GM18520 (cell line): ENCODE measurements at regions not wholly inside any gene's neighbourhood (a gene's known extent, or its start where the extent isn't known, plus 50 kb on each side); places are given as distances from the start of the nearest gene placed in this dataset.

ENCODE experiments used
- ATAC-seq: cut with Tn5 transposase; IDR thresholded peaks from one replicate; pipeline ENCODE4 v1.9.1; 2021; ENCODE audit not compliant: unreplicated experiment

DNA sequence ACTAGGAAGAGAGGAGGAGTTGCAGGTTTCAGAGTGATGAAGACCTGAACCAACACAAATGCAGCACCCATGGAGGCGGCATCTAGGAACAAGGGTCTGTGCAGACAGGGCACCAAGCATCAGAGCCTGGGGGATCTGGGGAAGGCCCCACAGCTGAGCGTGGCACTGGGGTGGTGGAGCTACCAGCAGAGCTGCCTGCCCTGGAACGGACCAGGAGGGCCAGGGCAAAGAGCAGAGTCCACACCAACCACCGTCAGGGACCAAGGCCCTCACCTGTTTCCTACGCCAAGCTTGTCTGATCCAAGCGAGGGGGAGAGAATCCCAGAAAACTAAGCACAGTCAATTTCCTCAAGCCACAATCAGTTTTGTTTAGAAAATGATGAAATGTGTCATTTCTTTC lies 79.0 kb upstream of the SYT6 start:
- no peak for ATAC-seq

DNA sequence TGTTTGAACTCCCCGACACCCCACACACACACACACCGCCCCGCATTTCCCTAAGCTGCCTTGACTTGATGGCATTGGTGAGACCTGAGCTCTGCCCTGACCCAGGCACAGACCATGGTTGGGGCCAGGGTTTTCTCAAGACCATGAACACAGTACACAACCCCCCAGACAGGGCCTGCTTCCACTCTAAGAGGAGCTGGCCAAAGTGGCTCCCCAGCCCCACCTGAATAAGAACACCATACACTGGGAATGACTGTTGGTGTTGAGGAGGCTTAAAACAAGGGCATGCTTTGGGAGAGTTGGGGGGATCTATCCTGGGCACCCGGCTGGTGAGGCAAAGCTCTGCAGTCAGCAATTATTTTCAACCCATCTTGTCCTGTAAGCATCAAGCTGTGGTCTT lies 77.6 kb upstream of the SYT6 start:
- no peak for ATAC-seq

DNA sequence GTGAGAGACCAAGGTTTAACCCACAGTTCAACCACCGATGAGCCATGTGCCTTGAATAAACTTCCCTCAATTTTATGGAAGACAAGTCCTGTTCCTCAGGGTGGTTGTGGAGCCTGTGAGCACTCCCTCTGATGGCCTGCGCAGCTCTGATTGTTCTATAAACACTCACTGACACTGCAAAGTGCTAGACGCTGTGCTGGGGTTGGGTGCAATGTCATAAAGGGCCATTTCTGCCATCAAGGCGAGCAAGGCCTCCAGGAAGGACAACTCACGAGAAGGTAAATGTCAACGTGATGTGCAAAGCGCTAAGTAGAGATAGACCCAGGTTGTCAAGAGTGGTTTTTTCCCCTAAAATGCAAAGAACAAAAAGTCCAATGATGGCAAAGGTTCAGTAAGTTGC lies 75.7 kb upstream of the SYT6 start:
- ATAC-seq, result no peak

DNA sequence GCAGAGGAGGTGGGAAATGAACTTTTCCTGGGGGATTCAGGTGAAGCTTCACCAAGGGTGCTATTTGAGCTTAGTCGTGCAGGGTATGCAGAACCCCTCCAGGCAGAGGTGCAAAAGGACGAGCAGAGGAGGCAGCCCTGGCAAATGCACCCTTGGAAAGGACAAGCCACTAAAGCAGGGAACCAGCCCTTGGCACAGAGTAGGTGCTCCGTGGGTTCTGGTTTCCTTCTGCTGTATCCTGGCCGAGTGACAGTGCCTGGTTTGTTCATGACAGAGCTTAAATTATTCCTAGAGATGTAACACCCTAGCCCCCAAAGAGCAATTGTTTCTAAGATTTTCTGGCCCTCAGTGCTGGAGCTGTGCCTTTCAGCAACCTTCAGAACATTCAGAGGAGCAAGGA lies 73.4 kb upstream of the SYT6 start:
- ATAC-seq, result no peak

DNA sequence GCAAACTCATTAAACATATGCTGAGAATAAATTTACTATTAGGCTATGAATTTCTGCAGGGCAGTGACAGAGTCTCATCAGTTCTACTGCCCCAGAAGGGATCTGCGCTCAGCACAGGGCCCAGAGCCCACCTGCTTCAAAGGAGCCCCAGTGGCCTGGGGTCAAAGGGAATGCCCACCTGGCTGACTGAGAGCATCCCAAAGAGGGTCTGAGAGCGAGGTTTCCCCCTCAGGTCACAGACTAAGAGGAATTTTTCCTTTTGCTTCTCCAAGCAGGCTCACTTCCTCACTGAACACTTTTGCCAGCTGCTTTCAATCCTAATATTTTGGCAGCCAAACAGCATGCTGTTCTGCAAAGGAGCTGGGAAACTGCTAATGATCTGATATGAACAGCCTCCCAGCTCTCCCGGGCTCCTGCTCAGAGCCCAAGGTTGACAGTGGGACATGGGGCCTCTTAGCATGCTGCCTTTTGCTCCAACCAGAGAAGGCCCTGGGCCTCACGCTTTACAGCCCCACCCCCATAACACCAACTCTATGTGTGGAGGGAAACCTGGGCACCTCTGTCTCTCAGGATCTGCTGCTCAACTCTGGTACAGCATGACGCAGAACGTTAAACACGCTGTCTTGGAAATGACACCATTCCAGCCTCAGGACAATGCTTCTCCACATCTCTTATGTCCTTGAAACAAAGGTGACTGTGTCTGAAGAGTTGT lies 70.7 kb upstream of the SYT6 start:
- ATAC-seq, result no peak

DNA sequence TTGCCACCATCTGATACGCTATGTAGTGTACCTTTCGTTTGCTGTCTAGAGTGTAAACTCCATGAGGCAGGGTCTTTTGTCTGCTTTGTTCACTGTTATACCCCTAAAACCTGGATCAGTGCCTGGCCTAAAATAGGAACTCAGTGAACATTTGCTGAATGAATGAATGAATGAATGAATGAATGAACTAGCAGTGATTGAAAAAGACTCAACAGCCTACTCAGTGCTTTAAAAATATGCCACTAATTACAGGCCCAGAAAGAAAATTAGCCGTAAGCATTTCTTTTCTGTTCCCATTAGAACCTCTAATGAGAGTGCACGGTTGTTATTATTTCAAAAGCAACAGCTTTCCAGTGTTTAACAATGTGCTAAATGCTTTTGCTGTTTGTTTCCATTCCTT lies 69.3 kb upstream of the SYT6 start:
- ATAC-seq, result no peak

DNA sequence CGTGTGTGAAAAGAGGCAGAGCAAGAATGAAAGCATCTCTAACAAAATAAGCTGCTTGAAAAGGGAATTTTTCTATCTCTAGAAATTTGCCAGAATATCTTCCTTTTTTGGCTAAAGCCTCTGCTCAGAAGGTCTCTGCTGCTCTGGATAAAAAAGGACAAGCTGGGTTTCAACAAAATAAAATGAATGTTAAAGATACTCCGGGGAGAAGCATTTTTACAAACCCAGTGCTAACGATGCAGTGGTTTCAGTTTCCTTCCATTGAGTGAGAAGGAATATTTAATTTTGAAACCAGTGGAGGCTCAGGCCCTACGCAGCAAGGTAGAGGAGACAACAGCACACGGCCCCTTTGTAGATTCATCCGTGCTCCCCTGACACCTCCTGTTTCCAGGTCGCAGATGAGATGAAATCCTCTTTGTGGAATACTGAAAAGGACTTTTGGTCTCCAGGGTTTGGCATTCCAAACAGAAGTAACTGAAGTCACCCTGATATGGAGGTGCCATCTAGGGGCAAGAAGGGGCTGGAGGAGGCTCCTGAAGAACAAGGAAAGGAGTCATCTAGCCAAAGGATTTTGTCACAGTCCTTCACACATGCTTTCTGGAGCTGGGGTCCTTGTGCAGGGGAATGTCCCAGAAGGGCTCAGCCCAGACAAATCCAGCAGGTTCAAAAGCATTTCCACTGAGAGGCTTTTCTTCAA lies 65.7 kb upstream of the SYT6 start:
- no peak for ATAC-seq

DNA sequence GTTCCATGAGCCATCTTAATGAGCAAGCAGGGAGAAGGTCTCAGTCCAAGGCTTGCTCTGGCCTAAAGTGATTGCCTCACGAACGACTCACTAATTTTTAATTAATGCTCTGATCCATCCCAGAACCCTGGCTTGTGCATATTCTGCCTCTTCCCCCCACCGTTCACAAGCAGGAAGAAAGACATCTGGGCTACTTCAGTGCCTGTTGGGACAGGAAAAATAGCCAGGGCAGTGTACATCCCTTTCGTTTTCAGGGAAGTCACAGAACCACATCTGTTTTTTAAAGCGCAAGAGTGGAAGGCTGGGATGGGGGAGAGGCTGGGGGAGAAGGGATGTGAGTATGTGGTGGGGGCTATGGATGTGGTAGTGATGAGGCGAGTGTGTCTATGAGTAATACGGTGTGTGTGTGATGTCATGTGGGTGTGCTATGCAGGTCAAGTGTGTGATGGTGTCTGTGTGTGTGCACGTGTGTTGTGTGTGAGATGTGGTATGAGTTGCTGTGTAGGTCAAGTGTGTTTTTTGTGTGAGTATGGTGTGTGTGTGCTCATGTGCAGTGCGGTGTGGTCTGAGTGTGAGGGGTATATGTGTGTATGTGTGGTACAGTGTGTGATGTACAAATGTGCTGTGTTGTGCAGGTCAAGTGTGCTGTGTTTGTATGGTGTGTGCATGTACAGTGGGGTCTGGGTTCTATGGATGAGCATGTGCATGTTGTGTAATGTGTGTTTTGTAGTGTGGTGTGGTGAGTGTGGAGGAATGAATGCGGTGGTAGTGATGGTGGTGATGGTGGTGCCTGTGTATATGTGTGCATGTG lies 64.9 kb upstream of the SYT6 start:
- ATAC-seq, result no peak

DNA sequence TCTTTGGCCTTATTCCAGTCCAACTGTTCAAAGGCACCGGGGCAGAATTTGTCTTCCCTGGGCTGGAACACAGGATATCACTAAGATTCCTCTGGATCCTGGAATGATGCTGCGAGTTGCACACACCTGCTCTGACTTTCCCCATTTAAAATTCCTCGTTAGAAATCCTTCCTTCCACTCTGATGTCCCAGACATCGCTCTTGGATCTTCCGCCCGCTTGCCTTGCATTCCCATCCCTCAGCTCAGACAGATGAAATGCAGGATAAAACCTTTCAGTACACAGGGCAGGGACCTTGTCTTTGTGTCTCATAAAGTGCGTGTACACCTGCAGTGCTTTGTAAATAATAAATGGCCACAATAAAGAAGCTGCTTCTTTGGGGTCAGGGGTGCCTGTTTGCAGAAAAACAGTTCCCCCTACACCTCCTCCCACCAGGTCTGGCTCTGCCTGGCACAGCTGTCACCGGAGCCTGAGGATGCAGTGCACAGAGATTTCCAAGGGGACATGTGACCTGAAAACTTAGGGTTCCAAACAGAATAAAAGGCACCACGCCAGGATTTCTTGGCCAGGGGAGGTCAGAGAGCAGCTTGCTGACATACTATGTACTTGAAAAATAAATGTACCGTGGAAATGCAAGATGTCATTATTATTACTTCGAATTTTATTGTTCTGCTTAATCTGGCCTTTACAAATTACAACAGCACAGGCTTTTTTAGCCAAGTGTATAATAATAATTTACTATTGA lies 62.9 kb upstream of the SYT6 start:
- ATAC-seq, result no peak

DNA sequence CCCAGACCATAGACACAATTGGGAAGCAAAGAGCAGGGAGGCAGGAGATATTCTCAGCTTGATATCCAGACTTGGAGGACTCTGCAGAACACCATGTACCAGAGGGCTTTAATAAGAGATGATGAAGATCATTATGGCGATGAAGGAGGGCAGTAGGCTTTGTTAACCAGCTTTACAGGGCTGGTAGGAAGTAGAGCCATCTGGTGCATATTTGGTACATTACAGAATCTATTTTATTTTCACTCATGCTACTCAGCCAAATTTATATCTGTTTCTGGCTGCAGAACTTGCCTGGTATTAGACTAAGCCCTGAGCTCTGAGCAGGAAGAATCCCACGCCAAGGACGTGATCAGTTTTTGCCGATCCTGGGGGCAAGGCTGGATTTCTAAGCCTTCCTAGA lies 61.8 kb upstream of the SYT6 start:
- no peak for ATAC-seq

DNA sequence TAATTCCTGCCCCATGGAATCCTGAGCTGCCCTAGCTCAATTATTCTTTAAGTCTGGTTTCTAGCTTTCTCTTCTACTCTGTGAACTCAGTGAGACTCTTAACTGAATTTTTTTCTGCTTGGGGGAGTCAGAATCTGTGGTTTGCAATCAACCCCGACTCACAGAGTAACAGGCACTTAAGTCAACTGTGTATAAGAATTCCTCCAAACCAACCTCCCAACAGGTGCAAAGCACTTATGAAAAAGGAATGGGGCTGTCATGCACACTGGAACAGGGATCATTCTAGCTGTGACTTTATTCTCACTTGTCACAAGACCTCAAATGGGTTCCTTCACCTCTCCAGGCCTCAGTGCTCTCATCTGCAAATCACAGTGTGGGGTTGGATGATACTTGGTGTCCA lies 60.3 kb upstream of the SYT6 start:
- no peak for ATAC-seq

DNA sequence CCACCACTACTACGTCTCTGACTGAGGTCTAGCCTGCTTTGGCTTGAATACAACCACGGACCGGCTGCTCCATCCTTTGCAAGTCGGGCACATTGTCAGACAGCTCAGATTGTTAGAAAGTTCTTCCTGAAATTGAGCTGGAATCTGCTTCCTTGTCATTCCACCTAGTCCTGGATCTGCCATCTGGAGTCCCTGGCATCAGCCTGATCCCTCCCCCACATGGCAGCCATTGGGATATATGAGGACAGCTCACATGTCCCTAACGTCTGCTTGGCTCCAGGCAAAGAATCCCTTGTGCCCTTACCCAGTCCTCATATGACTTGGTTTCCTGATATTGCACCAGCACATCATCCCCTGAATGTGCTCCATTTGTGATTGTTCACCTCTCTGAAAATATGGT lies 56.3 kb upstream of the SYT6 start:
- no peak for ATAC-seq

DNA sequence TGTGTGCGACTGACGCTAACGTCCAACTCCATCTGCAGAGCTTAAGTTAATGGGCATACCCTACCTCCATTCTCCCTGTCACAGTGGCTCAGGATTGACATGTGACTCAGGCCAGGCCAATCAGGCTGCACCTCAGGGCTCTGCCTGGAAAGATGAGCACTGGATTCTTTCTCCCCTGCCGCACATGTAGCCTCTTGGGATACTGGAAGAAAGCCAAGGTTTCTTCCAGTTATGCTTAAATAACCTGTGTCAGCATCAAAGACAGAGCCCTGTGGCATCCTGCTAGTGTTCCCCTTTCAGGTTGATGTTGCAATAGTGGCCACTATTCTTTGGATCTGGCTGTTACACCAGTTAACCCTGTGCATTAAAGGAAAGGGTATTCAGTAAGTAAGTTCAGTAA lies 55.0 kb upstream of the SYT6 start:
- ATAC-seq, result no peak

DNA sequence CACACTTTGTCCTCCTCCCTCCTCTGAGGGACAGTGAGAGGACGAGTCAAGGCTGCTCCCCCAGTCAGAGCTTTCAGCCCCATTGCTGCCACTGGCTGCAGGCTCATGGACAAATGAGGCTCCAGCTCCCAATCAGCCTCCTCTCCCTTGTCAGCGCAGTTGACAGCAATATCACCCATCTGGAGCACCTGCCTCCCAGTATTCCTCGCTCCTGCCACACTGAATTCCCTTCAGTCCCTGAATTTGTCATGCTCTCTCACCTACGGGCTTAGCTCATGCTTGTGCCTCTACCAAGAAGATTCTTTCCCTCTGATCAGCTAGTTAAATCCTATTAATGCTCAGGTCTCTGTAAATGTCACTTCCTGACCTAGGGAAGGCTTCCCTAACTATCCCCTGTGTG lies 54.4 kb upstream of the SYT6 start:
- no peak for ATAC-seq

DNA sequence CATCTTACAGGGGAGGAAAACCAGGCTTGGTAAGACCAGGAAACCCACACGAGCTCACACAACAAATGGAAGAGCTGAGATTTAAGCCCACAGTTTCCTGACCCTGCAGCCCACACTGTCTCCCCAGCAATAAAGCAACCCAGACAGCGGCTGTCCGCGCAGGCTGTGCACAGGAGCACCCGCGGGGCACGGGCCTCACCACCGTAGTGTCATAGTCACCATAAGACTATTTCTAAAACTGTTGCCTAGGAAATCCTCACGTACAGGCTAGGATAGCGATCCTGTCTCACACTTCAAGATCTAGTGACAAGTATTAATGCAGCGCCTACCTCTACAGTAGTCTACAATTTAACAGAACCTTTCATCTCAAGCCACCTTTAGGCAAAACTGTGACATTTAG lies 54.0 kb upstream of the SYT6 start:
- no peak for ATAC-seq

DNA sequence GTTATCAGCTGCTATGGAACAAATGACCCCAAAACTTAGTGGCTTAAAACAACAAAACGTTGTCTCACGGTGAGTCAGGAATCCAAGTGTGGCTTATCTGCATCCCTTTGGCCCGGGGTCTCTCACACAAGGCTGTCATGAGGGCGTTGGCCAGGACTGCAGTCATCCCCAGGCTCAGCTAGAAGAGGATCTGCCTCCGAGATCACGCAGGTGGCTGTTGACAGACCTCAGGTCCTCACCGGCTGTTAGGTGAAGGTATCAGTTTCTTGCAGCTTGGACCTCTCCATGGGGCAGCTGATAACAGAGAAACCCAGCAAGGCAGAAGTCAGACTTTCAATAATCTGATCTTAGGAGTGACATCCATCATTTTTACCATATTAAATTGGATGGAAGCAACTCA lies 52.7 kb upstream of the SYT6 start:
- no peak for ATAC-seq

DNA sequence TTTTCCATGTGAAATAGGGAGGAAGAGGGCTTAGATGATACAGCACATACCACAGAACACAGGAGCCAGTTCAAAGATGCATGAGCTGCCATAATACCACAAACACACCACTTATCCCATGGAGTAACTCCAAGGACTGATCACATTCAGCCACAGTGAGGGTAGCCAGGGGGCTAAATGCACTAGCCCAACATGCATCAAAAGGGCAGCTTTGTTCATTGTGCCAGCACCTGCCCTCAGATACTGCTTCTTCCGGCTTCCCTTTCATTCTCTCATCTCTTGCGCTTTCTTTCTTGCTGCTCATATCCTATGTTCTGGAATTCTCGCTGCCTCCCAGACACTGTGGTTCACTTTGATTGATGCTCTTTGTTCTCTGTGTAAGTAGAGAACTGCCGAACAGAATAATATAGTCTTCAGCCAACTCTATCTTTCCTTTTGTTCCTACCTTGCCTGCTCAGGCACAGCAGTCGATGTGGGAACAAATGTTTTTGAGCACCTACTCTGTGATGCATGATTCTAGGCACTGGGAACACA lies 50.0 kb upstream of the SYT6 start:
- ATAC-seq, result no peak
